ENCODE measurements at regions not wholly inside any gene's neighbourhood (a gene's known extent, or its start where the extent isn't known, plus 50 kb on each side); places are given as distances from the start of the nearest gene placed in this dataset.

- TF ChIP-seq, protein P1, sequence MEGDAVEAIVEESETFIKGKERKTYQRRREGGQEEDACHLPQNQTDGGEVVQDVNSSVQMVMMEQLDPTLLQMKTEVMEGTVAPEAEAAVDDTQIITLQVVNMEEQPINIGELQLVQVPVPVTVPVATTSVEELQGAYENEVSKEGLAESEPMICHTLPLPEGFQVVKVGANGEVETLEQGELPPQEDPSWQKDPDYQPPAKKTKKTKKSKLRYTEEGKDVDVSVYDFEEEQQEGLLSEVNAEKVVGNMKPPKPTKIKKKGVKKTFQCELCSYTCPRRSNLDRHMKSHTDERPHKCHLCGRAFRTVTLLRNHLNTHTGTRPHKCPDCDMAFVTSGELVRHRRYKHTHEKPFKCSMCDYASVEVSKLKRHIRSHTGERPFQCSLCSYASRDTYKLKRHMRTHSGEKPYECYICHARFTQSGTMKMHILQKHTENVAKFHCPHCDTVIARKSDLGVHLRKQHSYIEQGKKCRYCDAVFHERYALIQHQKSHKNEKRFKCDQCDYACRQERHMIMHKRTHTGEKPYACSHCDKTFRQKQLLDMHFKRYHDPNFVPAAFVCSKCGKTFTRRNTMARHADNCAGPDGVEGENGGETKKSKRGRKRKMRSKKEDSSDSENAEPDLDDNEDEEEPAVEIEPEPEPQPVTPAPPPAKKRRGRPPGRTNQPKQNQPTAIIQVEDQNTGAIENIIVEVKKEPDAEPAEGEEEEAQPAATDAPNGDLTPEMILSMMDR (IDR thresholded peaks at IDR 0.05): no peak
- TF ChIP-seq POLR2A (IDR thresholded peaks at IDR 0.05): no peak
These were observed 84.0 kb upstream of the COG2 start for GRCh38 chr1:230558324-230558723.
